ENCODE measurements at regions not wholly inside any gene's neighbourhood (a gene's known extent, or its start where the extent isn't known, plus 50 kb on each side); places are given as distances from the start of the nearest gene placed in this dataset.

DNA sequence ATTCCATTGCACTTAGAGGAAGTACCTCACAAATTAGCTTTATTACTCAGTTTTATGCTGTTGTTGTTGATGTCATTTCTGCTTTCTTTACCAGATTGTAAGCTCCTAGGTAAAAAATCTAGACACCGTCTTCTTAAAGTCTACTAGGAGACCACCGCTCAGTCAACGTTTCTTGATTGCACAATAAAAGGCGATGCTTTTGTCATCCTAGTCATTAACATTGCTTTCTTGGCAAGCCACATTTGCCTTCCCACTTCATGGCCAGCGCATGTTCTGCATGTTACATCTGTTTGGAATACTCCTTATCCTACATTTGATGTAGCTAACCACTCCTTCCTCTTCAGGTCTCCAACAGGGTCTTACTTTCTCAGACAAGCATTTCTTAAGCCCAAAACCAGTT, 464.0 kb upstream of the TUSC1 start:
- Histone ChIP-seq H3K4me1 (ENCODE audit: insufficient read depth, low read length, poor library complexity, severe bottlenecking) (no peaks in the 10 kb centered on the region), H3K4me3 (ENCODE audit: low read depth, low read length, poor library complexity, severe bottlenecking) (no peak overlapping the region), H3K9me2 (ENCODE audit: insufficient read depth, low read length) (no peaks in the 10 kb centered on the region), H3K79me2 (ENCODE audit: insufficient read depth, low read depth, low read length) (no peaks in the 10 kb centered on the region), H3K4me2 (ENCODE audit: low read length) (no peak overlapping the region), H4K20me1 (ENCODE audit: insufficient read depth, low read length) (no peaks in the 10 kb centered on the region), H3K27ac (ENCODE audit: low read depth, low read length, poor library complexity, severe bottlenecking) (no peak overlapping the region), H2AFZ (ENCODE audit: low read length) (no peak overlapping the region), H3K36me3 (ENCODE audit: insufficient read depth, low read length) (no peaks in the 10 kb centered on the region), H3K9me3 (ENCODE audit: low read length) (no peaks in the 10 kb centered on the region)
- CTCF ChIA-PET (ENCODE audit: unreplicated experiment): no interaction called here
- TF ChIP-seq EZH2phosphoT487 (IDR thresholded peaks at IDR 0.05; ENCODE audit: borderline replicate concordance, low read depth, low read length): no peak
- TF ChIP-seq, protein P1, sequence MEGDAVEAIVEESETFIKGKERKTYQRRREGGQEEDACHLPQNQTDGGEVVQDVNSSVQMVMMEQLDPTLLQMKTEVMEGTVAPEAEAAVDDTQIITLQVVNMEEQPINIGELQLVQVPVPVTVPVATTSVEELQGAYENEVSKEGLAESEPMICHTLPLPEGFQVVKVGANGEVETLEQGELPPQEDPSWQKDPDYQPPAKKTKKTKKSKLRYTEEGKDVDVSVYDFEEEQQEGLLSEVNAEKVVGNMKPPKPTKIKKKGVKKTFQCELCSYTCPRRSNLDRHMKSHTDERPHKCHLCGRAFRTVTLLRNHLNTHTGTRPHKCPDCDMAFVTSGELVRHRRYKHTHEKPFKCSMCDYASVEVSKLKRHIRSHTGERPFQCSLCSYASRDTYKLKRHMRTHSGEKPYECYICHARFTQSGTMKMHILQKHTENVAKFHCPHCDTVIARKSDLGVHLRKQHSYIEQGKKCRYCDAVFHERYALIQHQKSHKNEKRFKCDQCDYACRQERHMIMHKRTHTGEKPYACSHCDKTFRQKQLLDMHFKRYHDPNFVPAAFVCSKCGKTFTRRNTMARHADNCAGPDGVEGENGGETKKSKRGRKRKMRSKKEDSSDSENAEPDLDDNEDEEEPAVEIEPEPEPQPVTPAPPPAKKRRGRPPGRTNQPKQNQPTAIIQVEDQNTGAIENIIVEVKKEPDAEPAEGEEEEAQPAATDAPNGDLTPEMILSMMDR (conservative IDR thresholded peaks at IDR 0.05; ENCODE audit: low read length): no peak
- intact Hi-C loops (cut with micrococcal nuclease; ENCODE audit: unreplicated experiment): no loop called here
- POLR2A ChIA-PET: no interaction called here
- BruUV-seq (replicated peaks): no TSS peak
- DNase-seq (ENCODE audit: low spot score): no peak

DNA sequence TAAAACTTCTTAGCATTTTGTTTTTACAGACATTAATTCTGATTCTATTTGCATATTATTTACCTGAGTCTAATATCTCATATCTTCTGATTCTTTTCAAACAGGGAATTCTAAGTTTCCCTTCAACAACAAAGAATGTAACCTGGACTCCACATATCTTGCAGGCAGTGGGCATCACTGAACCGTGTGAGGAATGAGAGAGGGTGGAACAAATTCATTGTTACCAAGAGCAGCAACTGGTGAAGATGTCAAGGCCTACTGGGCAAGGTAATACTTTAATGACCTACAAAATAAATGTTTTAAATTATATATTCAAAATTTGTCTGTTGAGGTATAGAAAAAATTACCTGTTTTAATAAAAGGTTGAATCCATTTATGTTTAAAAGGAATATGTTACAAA, 455.3 kb upstream of the TUSC1 start:
- no TSS peak for BruUV-seq (replicated peaks)
- Histone ChIP-seq H2AFZ (ENCODE audit: low read length) (no peak overlapping the region), H3K4me2 (ENCODE audit: low read length) (no peak overlapping the region), H3K79me2 (ENCODE audit: insufficient read depth, low read depth, low read length) (no peaks in the 10 kb centered on the region), H3K9me2 (ENCODE audit: insufficient read depth, low read length) (no peaks in the 10 kb centered on the region), H3K36me3 (ENCODE audit: insufficient read depth, low read length) (no peaks in the 10 kb centered on the region), H3K27ac (ENCODE audit: low read depth, low read length, poor library complexity, severe bottlenecking) (no peak overlapping the region), H3K9me3 (ENCODE audit: low read length) (no peaks in the 10 kb centered on the region), H4K20me1 (ENCODE audit: insufficient read depth, low read length) (no peaks in the 10 kb centered on the region), H3K4me3 (ENCODE audit: low read depth, low read length, poor library complexity, severe bottlenecking) (no peak overlapping the region), H3K4me1 (ENCODE audit: insufficient read depth, low read length, poor library complexity, severe bottlenecking) (no peaks in the 10 kb centered on the region)
- TF ChIP-seq, protein P1 (conservative IDR thresholded peaks at IDR 0.05; ENCODE audit: low read length): no peak
- TF ChIP-seq EZH2phosphoT487 (IDR thresholded peaks at IDR 0.05; ENCODE audit: borderline replicate concordance, low read depth, low read length): no peak
- ChIA-PET CTCF (ENCODE audit: unreplicated experiment) (no interaction called here), POLR2A (interaction anchor here (0.9 kb wide), 1 partner anchor 10 kb away, joined by 4 read pairs; no protein-coding TSS in a partner anchor)
- intact Hi-C loops (cut with micrococcal nuclease; ENCODE audit: unreplicated experiment): no loop called here
- no peak for DNase-seq (ENCODE audit: low spot score)

DNA sequence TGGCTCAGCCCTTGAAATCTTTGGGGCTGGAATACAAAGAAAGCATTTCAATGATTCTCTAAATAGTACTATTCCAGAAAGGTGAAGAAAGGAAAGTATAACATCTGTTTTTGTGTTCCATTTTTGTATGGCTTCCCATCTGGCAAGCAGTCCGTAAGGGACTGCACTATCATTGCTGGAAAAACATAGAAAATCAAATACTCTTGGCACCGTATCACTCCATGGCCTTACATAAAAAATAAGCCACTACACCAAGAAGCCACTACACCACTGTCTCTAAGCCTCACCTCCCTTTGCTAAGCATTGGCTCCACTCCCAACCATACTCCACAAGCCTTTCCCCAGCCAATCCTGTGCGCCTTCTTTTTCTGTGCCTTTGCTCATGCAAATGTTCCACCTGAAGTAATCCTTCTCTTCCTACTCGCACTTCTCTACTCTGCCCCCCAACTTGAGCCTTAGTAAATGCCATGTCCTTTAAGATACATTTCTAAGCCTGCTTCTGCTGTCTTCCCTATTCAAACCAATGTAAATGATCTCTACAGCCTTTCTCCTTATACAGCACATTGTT, 454.6 kb upstream of the TUSC1 start:
- no peak overlapping the region for H2AFZ ChIP-seq (ENCODE audit: low read length)
- no peak for DNase-seq (ENCODE audit: low spot score)
- H3K27ac ChIP-seq (ENCODE audit: low read depth, low read length, poor library complexity, severe bottlenecking): no peak overlapping the region
- intact Hi-C loops (cut with micrococcal nuclease; ENCODE audit: unreplicated experiment): no loop called here
- H3K79me2 ChIP-seq (ENCODE audit: insufficient read depth, low read depth, low read length): no peaks in the 10 kb centered on the region
- no peak overlapping the region for H3K4me3 ChIP-seq (ENCODE audit: low read depth, low read length, poor library complexity, severe bottlenecking)
- H3K9me3 ChIP-seq (ENCODE audit: low read length): no peaks in the 10 kb centered on the region
- no TSS peak for BruUV-seq (replicated peaks)
- H4K20me1 ChIP-seq (ENCODE audit: insufficient read depth, low read length): no peaks in the 10 kb centered on the region
- no peaks in the 10 kb centered on the region for H3K36me3 ChIP-seq (ENCODE audit: insufficient read depth, low read length)
- ChIA-PET CTCF (ENCODE audit: unreplicated experiment) (no interaction called here), POLR2A (no interaction called here)
- no peaks in the 10 kb centered on the region for H3K4me1 ChIP-seq (ENCODE audit: insufficient read depth, low read length, poor library complexity, severe bottlenecking)
- no peaks in the 10 kb centered on the region for H3K9me2 ChIP-seq (ENCODE audit: insufficient read depth, low read length)
- no peak overlapping the region for H3K4me2 ChIP-seq (ENCODE audit: low read length)
- TF ChIP-seq EZH2phosphoT487 (IDR thresholded peaks at IDR 0.05; ENCODE audit: borderline replicate concordance, low read depth, low read length): no peak
- TF ChIP-seq, protein P1 (conservative IDR thresholded peaks at IDR 0.05; ENCODE audit: low read length): no peak

Measured in OCI-LY7 (cell line).